GM19438 (cell line): ENCODE measurements at regions not wholly inside any gene's neighbourhood (a gene's known extent, or its start where the extent isn't known, plus 50 kb on each side); places are given as distances from the start of the nearest gene placed in this dataset.
"Not testable (repeated sequence)": the region's sequence is repeated elsewhere in the genome, so short reads cannot be mapped to it uniquely, and the experiment has no call there.

Experiments
- ATAC-seq: cut with Tn5 transposase; IDR thresholded peaks from one replicate; pipeline ENCODE4 v1.9.1; 2021; ENCODE audit warnings: low read depth; ENCODE audit not compliant: unreplicated experiment

GRCh38 chr15:62856466-62857246, 185.9 kb upstream of the TPM1 start:
- ATAC-seq, result no peak

GRCh38 chr15:62857411-62857853, 185.1 kb upstream of the TPM1 start:
- no peak for ATAC-seq

- no peak for ATAC-seq
Measured at GRCh38 chr15:62858343-62858742, 184.2 kb upstream of the TPM1 start.

GRCh38 chr15:62862717-62863116, 179.8 kb upstream of the TPM1 start:
- ATAC-seq, result no peak

- no peak for ATAC-seq
Measured at GRCh38 chr15:62866366-62866765, 176.2 kb upstream of the TPM1 start.

GRCh38 chr15:62867844-62868243, 174.7 kb upstream of the TPM1 start:
- no peak for ATAC-seq

- ATAC-seq, result no peak
Measured at GRCh38 chr15:62868507-62868906, 174.0 kb upstream of the TPM1 start.

- no peak for ATAC-seq
Measured at GRCh38 chr15:62869116-62869515, 173.4 kb upstream of the TPM1 start.

- ATAC-seq, result no peak
Measured at GRCh38 chr15:62870216-62870615, 172.3 kb upstream of the TPM1 start.

- not testable (repeated sequence) for ATAC-seq
Measured at GRCh38 chr15:62870701-62871100, 171.8 kb upstream of the TPM1 start.

- ATAC-seq, result no peak
Measured at GRCh38 chr15:62873203-62873602, 169.3 kb upstream of the TPM1 start.

- no peak for ATAC-seq
Measured at GRCh38 chr15:62874064-62874463, 168.5 kb upstream of the TPM1 start.

- ATAC-seq, result no peak
Measured at GRCh38 chr15:62874959-62875625, 167.5 kb upstream of the TPM1 start.

- no peak for ATAC-seq
Measured at GRCh38 chr15:62875626-62876021, 166.9 kb upstream of the TPM1 start.

GRCh38 chr15:62877276-62877857, 165.2 kb upstream of the TPM1 start:
- no peak for ATAC-seq

- ATAC-seq, result no peak
Measured at GRCh38 chr15:62878070-62878469, 164.5 kb upstream of the TPM1 start.

- ATAC-seq, result no peak
Measured at GRCh38 chr15:62879770-62880169, 162.8 kb upstream of the TPM1 start.

- ATAC-seq, result no peak
Measured at GRCh38 chr15:62880278-62880677, 162.3 kb upstream of the TPM1 start.

- ATAC-seq, result no peak
Measured at GRCh38 chr15:62881056-62881455, 161.5 kb upstream of the TPM1 start.

- ATAC-seq, result no peak
Measured at GRCh38 chr15:62883938-62884479, 158.5 kb upstream of the TPM1 start.

- ATAC-seq, result no peak
Measured at GRCh38 chr15:62886431-62887071, 156.0 kb upstream of the TPM1 start.
